K562 (cell line): ENCODE measurements at regions not wholly inside any gene's neighbourhood (a gene's known extent, or its start where the extent isn't known, plus 50 kb on each side); places are given as distances from the start of the nearest gene placed in this dataset.

ENCODE experiments used
- ATF3 ChIP-seq, 2 experiments: fragments of 450-650 bp in 1 of 2; sonication (generic) in 1 of 2; formaldehyde crosslinking in 1 of 2; IDR thresholded peaks in 1 of 2; conservative IDR thresholded peaks in 1 of 2; 2 replicates each; pipeline versions ENCODE4 v1.6.1 to v1.8.1; 2016 to 2023; ENCODE audit warnings: mild to moderate bottlenecking in 2 of 2, moderate library complexity in 2 of 2, inconsistent platforms in 1 of 2, missing genetic modification reagents in 1 of 2
- BMI1 ChIP-seq: fragments of 150-350 bp; IDR thresholded peaks from 2 replicates; pipeline ENCODE4 v1.6.1; 2014; ENCODE audit warnings: low read length
- DEAF1 ChIP-seq: fragments of 450-650 bp; formaldehyde crosslinking; IDR thresholded peaks from 2 replicates; pipeline ENCODE4 v1.4.0; 2020; ENCODE audit warnings: mild to moderate bottlenecking, moderate library complexity
- FOS ChIP-seq: IDR thresholded peaks from 3 replicates; pipeline ENCODE4 v1.6.1; 2011; ENCODE audit not compliant: insufficient read length; ENCODE audit errors: extremely low read depth
- FOSL1 ChIP-seq: fragments of 200-800 bp; sonication (Bioruptor generic); conservative IDR thresholded peaks from 2 replicates; pipeline ENCODE4 v1.6.1; 2016; ENCODE audit warnings: missing genetic modification characterization, missing compliant biosample characterization
- FOXA3 ChIP-seq, 2 experiments: fragments of 450-650 bp in 1 of 2; sonication (generic) in 1 of 2; formaldehyde crosslinking; IDR thresholded peaks in 1 of 2; conservative IDR thresholded peaks in 1 of 2; 2 replicates each; pipeline versions ENCODE4 v1.4.0 to v1.8.0; 2020 to 2022; ENCODE audit warnings: mild to moderate bottlenecking in 2 of 2, missing genetic modification reagents in 1 of 2
- HCFC1 ChIP-seq: IDR thresholded peaks from 2 replicates; pipeline ENCODE4 v1.6.1; 2012; ENCODE audit warnings: low read depth, low read length, improper control_type of control experiment
- HES1 ChIP-seq: fragments of 450-650 bp; IDR thresholded peaks from 2 replicates; pipeline ENCODE4 v1.6.1; 2016; ENCODE audit warnings: low read depth, mild to moderate bottlenecking, moderate library complexity
- HEY1 ChIP-seq: fragments of 250-450 bp; sonication (Bioruptor Pico); IDR thresholded peaks from 2 replicates; pipeline ENCODE4 v1.5.0; 2020; ENCODE audit warnings: mild to moderate bottlenecking, moderate library complexity, borderline replicate concordance
- MBD1 ChIP-seq: fragments of 250-450 bp; sonication (Bioruptor Pico); IDR thresholded peaks from 2 replicates; pipeline ENCODE4 v1.8.0; 2022; ENCODE audit warnings: inconsistent platforms
- MCM7 ChIP-seq, 2 experiments: fragments of 450-650 bp; IDR thresholded peaks; 2 replicates each; pipeline ENCODE4 v1.6.1; 2016 to 2018
- MEF2A ChIP-seq: IDR thresholded peaks from 2 replicates; pipeline ENCODE4 v1.6.1; 2011; ENCODE audit warnings: low read depth, mild to moderate bottlenecking, low read length, moderate library complexity; ENCODE audit not compliant: control insufficient read depth
- NBN ChIP-seq: fragments of 450-650 bp; IDR thresholded peaks from 2 replicates; pipeline ENCODE4 v1.6.1; 2016; ENCODE audit warnings: low read depth, mild to moderate bottlenecking
- NFRKB ChIP-seq: fragments of 450-650 bp; IDR thresholded peaks from 2 replicates; pipeline ENCODE4 v1.6.1; 2016; ENCODE audit warnings: low read depth
- NR1H2 ChIP-seq: sonication (generic); formaldehyde crosslinking; IDR thresholded peaks from 2 replicates; pipeline ENCODE4 v1.4.0; 2020; ENCODE audit warnings: mild to moderate bottlenecking, missing genetic modification reagents
- NR2C1 ChIP-seq, 2 experiments: fragments of 450-650 bp; IDR thresholded peaks; 2 replicates each; pipeline ENCODE4 v1.6.1; 2017; ENCODE audit warnings: mild to moderate bottlenecking in 2 of 2, antibody characterized with exemption in 1 of 2, inconsistent platforms in 1 of 2, missing compliant biosample characterization in 1 of 2, missing genetic modification characterization in 1 of 2
- PRPF4 ChIP-seq: fragments of 200-400 bp; formaldehyde crosslinking; IDR thresholded peaks from one replicate; pipeline ENCODE4 v1.6.1; 2017; ENCODE audit warnings: low read length, low read depth, mild to moderate bottlenecking; ENCODE audit not compliant: insufficient read depth, poor library complexity, severe bottlenecking
- RCOR1 ChIP-seq, 2 experiments: IDR thresholded peaks; 2 replicates each; pipeline ENCODE4 v1.6.1; 2012; ENCODE audit warnings: low read depth in 2 of 2, low read length in 2 of 2, borderline replicate concordance in 1 of 2, improper control_type of control experiment in 1 of 2
- SIRT6 ChIP-seq: IDR thresholded peaks from one replicate; pipeline ENCODE4 v1.6.1; 2012; ENCODE audit warnings: low read depth, mild to moderate bottlenecking, control low read depth, inconsistent platforms, low read length, moderate library complexity
- SP2 ChIP-seq: IDR thresholded peaks from 2 replicates; pipeline ENCODE4 v1.6.1; 2011; ENCODE audit warnings: mild to moderate bottlenecking, low read depth, low read length, moderate library complexity; ENCODE audit not compliant: poor library complexity, severe bottlenecking; ENCODE audit errors: extremely low read depth
- SREBF2 ChIP-seq: sonication (generic); formaldehyde crosslinking; IDR thresholded peaks from 2 replicates; pipeline ENCODE4 v1.4.0; 2020; ENCODE audit warnings: mild to moderate bottlenecking, missing genetic modification reagents
- TCF7L2 ChIP-seq: fragments of 150-350 bp; IDR thresholded peaks from 2 replicates; pipeline ENCODE4 v1.6.1; 2016; ENCODE audit warnings: low read depth, mild to moderate bottlenecking, low read length, moderate library complexity
- ZNF184 ChIP-seq: sonication (generic); formaldehyde crosslinking; IDR thresholded peaks from 2 replicates; pipeline ENCODE4 v1.5.0; 2020; ENCODE audit warnings: missing genetic modification reagents
- ZNF347 ChIP-seq: fragments of 450-650 bp; formaldehyde crosslinking; IDR thresholded peaks from 2 replicates; pipeline ENCODE4 v1.4.0; 2020; ENCODE audit warnings: low read depth, mild to moderate bottlenecking, moderate library complexity

- TF ChIP-seq MCM7 (IDR thresholded peaks at IDR 0.05): no peak
- TF ChIP-seq HEY1 (CRISPR knock-in tag): no peak
- TF ChIP-seq SP2: no peak
- TF ChIP-seq HCFC1: no peak
- no peak for TF ChIP-seq SREBF2 (CRISPR knock-in tag)
- peak; percentile 32; the same call in 1 of the 2 replicates for TF ChIP-seq FOSL1 (tag)
- no peak for TF ChIP-seq ZNF184 (CRISPR knock-in tag)
- no peak for TF ChIP-seq PRPF4
- no peak for TF ChIP-seq MBD1
- TF ChIP-seq NBN: no peak
- peak; percentile 71 for TF ChIP-seq ATF3 (IDR thresholded peaks at IDR 0.05)
- no peak for TF ChIP-seq ATF3 (CRISPR knock-in tag; conservative IDR thresholded peaks at IDR 0.05)
- no peak for TF ChIP-seq HES1
- TF ChIP-seq MEF2A: no peak
- no peak for TF ChIP-seq NR1H2 (CRISPR knock-in tag)
- no peak for TF ChIP-seq RCOR1 (IDR thresholded peaks at IDR 0.05; ENCODE audit: borderline replicate concordance in 1 of 2, low read depth in 2 of 2, low read length in 2 of 2)
- TF ChIP-seq NR2C1 (IDR thresholded peaks at IDR 0.05): no peak
- TF ChIP-seq NR2C1 (tag; IDR thresholded peaks at IDR 0.05): no peak
- no peak for TF ChIP-seq DEAF1 (CRISPR knock-in tag)
- TF ChIP-seq SIRT6: no peak
- no peak for TF ChIP-seq NFRKB
- no peak for TF ChIP-seq TCF7L2
- peak in 1 of 2 experiments; percentile 69; a peak in 2 of 4 replicates for TF ChIP-seq FOXA3 (CRISPR knock-in tag; conservative IDR thresholded peaks at IDR 0.05 in 1 of 2, IDR thresholded peaks at IDR 0.05 in 1 of 2)
- no peak for TF ChIP-seq FOS
- TF ChIP-seq ZNF347 (CRISPR knock-in tag): no peak
- TF ChIP-seq BMI1: no peak
These were observed 103.2 kb downstream of the VCX2 start (continued) for GRCh38 chrX:8067754-8068462.
